Neural cell (in vitro differentiated cells): ENCODE measurements at regions not wholly inside any gene's neighbourhood (a gene's known extent, or its start where the extent isn't known, plus 50 kb on each side); places are given as distances from the start of the nearest gene placed in this dataset.

ENCODE experiments used
- H2AFZ ChIP-seq: fragments of 200-600, 300-800 bp; sonication (generic), shearing (Covaris generic); 2 replicates; pipeline ENCODE4 v1.6.0; 2014; ENCODE audit warnings: low read depth, mild to moderate bottlenecking, antibody characterized with exemption, low read length, moderate library complexity
- H3F3A ChIP-seq: fragments of 200-600 bp; shearing (Covaris generic); 2 replicates; pipeline ENCODE4 v1.6.1; 2016; ENCODE audit warnings: mild to moderate bottlenecking, moderate library complexity, mixed read lengths, antibody characterized with exemption, low read length; ENCODE audit not compliant: insufficient read depth, poor library complexity, severe bottlenecking
- H3K27ac ChIP-seq: fragments of 200-600, 300-800 bp; sonication (generic), shearing (Covaris generic); 2 replicates; pipeline ENCODE4 v1.5.1; 2014; ENCODE audit warnings: mild to moderate bottlenecking, low read length, moderate library complexity
- H3K27me3 ChIP-seq: fragments of 300-800, 200-600 bp; sonication (generic), shearing (Covaris generic); 2 replicates; pipeline ENCODE4 v1.6.0; 2014; ENCODE audit warnings: mild to moderate bottlenecking, low read depth, low read length, moderate library complexity; ENCODE audit not compliant: insufficient read depth
- H3K36me3 ChIP-seq: fragments of 300-800, 200-600 bp; sonication (generic), shearing (Covaris generic); 2 replicates; pipeline ENCODE4 v1.5.1; 2014; ENCODE audit warnings: mild to moderate bottlenecking, antibody characterized with exemption, low read length, moderate library complexity; ENCODE audit not compliant: insufficient read depth
- H3K4me2 ChIP-seq: fragments of 300-800, 200-600 bp; sonication (generic), shearing (Covaris generic); 2 replicates; pipeline ENCODE4 v1.6.0; 2014; ENCODE audit warnings: mild to moderate bottlenecking, low read length
- H3K4me3 ChIP-seq: fragments of 300-800, 200-600 bp; sonication (generic), shearing (Covaris generic); 2 replicates; pipeline ENCODE4 v1.5.1; 2014; ENCODE audit warnings: mild to moderate bottlenecking, low read length, moderate library complexity
- H3K79me2 ChIP-seq: fragments of 200-600 bp; shearing (Covaris generic); replicated peaks from 2 replicates; pipeline ENCODE4 v1.6.0; 2014; ENCODE audit warnings: mild to moderate bottlenecking, low read length, moderate library complexity; ENCODE audit not compliant: insufficient read depth
- H3K9ac ChIP-seq: fragments of 300-800, 200-600 bp; sonication (generic), shearing (Covaris generic); 2 replicates; pipeline ENCODE4 v1.6.1; 2016; ENCODE audit warnings: mild to moderate bottlenecking, low read length, mixed read lengths
- H3K9me2 ChIP-seq: fragments of 200-600 bp; shearing (Covaris generic); 2 replicates; pipeline ENCODE4 v1.6.1; 2016; ENCODE audit warnings: mild to moderate bottlenecking, low read length, mixed read lengths; ENCODE audit not compliant: insufficient read depth
- H3K9me3 ChIP-seq: fragments of 200-600, 300-800 bp; sonication (generic), shearing (Covaris generic); 2 replicates; pipeline ENCODE4 v1.6.1; 2016; ENCODE audit warnings: mild to moderate bottlenecking, mixed run types, low read length, moderate library complexity, mixed read lengths
- H4K20me1 ChIP-seq: fragments of 200-600 bp; shearing (Covaris generic); 2 replicates; pipeline ENCODE4 v1.6.1; 2016; ENCODE audit warnings: mild to moderate bottlenecking, mixed run types; ENCODE audit not compliant: insufficient read depth
- CTCF ChIP-seq: fragments of 450-650 bp; IDR thresholded peaks from 2 replicates; pipeline ENCODE4 v1.5.1; 2014; ENCODE audit warnings: antibody characterized with exemption, mild to moderate bottlenecking, moderate library complexity; ENCODE audit not compliant: poor library complexity, severe bottlenecking
- EP300 ChIP-seq: fragments of 450-650 bp; conservative IDR thresholded peaks from 2 replicates; pipeline ENCODE4 v1.6.1; 2014; ENCODE audit warnings: antibody characterized with exemption, mild to moderate bottlenecking, moderate library complexity; ENCODE audit not compliant: poor library complexity, severe bottlenecking
- EZH2 ChIP-seq: fragments of 200-600, 300-800 bp; shearing (Covaris generic), sonication (generic); IDR thresholded peaks from 2 replicates; pipeline ENCODE4 v1.6.1; 2014; ENCODE audit warnings: antibody characterized with exemption, low read length, borderline replicate concordance, mild to moderate bottlenecking; ENCODE audit not compliant: insufficient read depth, poor library complexity, severe bottlenecking
- MXI1 ChIP-seq: fragments of 450-650 bp; conservative IDR thresholded peaks from 2 replicates; pipeline ENCODE4 v1.6.1; 2014; ENCODE audit warnings: antibody characterized with exemption, mild to moderate bottlenecking; ENCODE audit not compliant: poor library complexity, severe bottlenecking
- POLR2AphosphoS5 ChIP-seq: IDR thresholded peaks from 2 replicates; pipeline ENCODE4 v1.6.1; 2012
- RAD21 ChIP-seq: fragments of 450-650 bp; conservative IDR thresholded peaks from 2 replicates; pipeline ENCODE4 v1.6.1; 2014; ENCODE audit warnings: antibody characterized with exemption, mild to moderate bottlenecking, moderate library complexity
- REST ChIP-seq: IDR thresholded peaks from 2 replicates; pipeline ENCODE4 v1.6.1; 2012; ENCODE audit warnings: borderline replicate concordance
- SMC3 ChIP-seq: fragments of 450-650 bp; conservative IDR thresholded peaks from 2 replicates; pipeline ENCODE4 v1.6.1; 2014; ENCODE audit warnings: antibody characterized with exemption, mild to moderate bottlenecking, moderate library complexity; ENCODE audit not compliant: poor library complexity
- TAF1 ChIP-seq: IDR thresholded peaks from 2 replicates; pipeline ENCODE4 v1.6.1; 2012; ENCODE audit warnings: low read depth

- Histone ChIP-seq H3K4me2 (no peak overlapping the region), H3K9ac (no peak overlapping the region), H3K27me3 (no peaks in the 10 kb centered on the region), H3K4me3 (no peak overlapping the region), H3K9me2 (no peaks in the 10 kb centered on the region), H2AFZ (no peak overlapping the region), H3K36me3 (no peaks in the 10 kb centered on the region), H3K9me3 (peaks cover 5% of the 10 kb centered on the region), H3K27ac (no peak overlapping the region), H4K20me1 (no peaks in the 10 kb centered on the region), H3F3A (no peaks in the 10 kb centered on the region), H3K79me2 (no peaks in the 10 kb centered on the region)
- TF ChIP-seq EZH2 (no peak), MXI1 (no peak), EP300 (no peak), POLR2AphosphoS5 (no peak), TAF1 (no peak), RAD21 (no peak), REST (no peak), SMC3 (no peak), CTCF (no peak)
These were observed 467.5 kb upstream of the TLE4 start for GRCh38 chr9:79104216-79104615.

- Histone ChIP-seq H2AFZ (no peak overlapping the region), H3K9me2 (no peaks in the 10 kb centered on the region), H3K79me2 (no peaks in the 10 kb centered on the region), H3F3A (no peaks in the 10 kb centered on the region), H3K4me3 (no peak overlapping the region), H3K27ac (no peak overlapping the region), H3K36me3 (no peaks in the 10 kb centered on the region), H3K9me3 (peaks cover 5% of the 10 kb centered on the region), H3K27me3 (no peaks in the 10 kb centered on the region), H4K20me1 (no peaks in the 10 kb centered on the region), H3K9ac (no peak overlapping the region), H3K4me2 (no peak overlapping the region)
- TF ChIP-seq SMC3 (no peak), RAD21 (no peak), CTCF (no peak), POLR2AphosphoS5 (no peak), EP300 (no peak), EZH2 (no peak), MXI1 (no peak), REST (no peak), TAF1 (no peak)
These were observed 466.8 kb upstream of the TLE4 start for GRCh38 chr9:79104951-79105350.
